ENCODE measurements at regions not wholly inside any gene's neighbourhood (a gene's known extent, or its start where the extent isn't known, plus 50 kb on each side); places are given as distances from the start of the nearest gene placed in this dataset.

DNA sequence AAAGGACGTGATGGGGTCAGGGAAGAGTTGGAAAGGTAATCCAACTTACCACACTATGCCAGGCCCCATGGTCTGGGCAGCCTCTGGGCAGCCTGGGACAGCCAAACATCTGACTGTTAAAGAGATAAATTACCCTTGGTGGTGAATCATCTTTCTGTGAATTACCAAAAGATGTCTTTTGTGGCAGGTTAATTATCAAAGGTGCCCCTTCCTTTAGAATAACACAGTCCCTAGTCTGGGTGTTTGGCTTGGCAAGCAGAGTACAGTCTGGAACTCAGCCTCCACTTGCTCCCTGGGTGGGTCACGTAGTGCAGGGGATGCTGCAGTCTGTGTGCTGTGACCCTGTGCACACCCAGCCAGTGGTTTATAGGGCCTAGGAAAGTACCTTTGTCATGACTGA lies 113.1 kb downstream of the ZNF621 start:
- no peak overlapping the region for H2BK20ac ChIP-seq (ENCODE audit: low read length)
- no peaks in the 10 kb centered on the region for H3K27me3 ChIP-seq (replicated peaks in 1 of 4; ENCODE audit: control insufficient read depth in 3 of 4, extremely low read depth in 1 of 4, insufficient read depth in 3 of 4, low read length in 3 of 4)
- no peaks in the 10 kb centered on the region; a peak in 1 of 8 replicates for H3K36me3 ChIP-seq (ENCODE audit: control insufficient read depth in 2 of 4, insufficient read depth in 4 of 4, low read length in 3 of 4)
- no peak for TF ChIP-seq YY1 (IDR thresholded peaks at IDR 0.05; ENCODE audit: low read depth, low read length)
- no peaks in the 10 kb centered on the region for H4K20me1 ChIP-seq (replicated peaks in 1 of 2; ENCODE audit: control insufficient read depth in 1 of 2, insufficient read depth in 2 of 2, low read length in 2 of 2)
- no peak overlapping the region for H3K23ac ChIP-seq (ENCODE audit: insufficient read length)
- no peak overlapping the region for H3K27ac ChIP-seq (ENCODE audit: low read depth, low read length)
- H2AFZ ChIP-seq (ENCODE audit: low read length), result no peak overlapping the region
- no peaks in the 10 kb centered on the region for H3K79me1 ChIP-seq (ENCODE audit: low read depth, low read length)
- no peak overlapping the region for H4K91ac ChIP-seq (replicated peaks; ENCODE audit: insufficient read length, low read length)
- no peaks in the 10 kb centered on the region for H3K79me2 ChIP-seq (ENCODE audit: control insufficient read depth in 1 of 2, insufficient read depth in 2 of 2, low read length in 2 of 2)
- POLR2A ChIA-PET (ENCODE audit: partially characterized antibody), result no interaction called here
- H3K18ac ChIP-seq (ENCODE audit: extremely low read depth, low read length), result no peak overlapping the region
- H2AK5ac ChIP-seq (ENCODE audit: low read depth, low read length), result no peak overlapping the region
- WGBS, 2 experiments (ENCODE audit: extremely low coverage in 1 of 2, insufficient coverage in 1 of 2, insufficient read length in 1 of 2, insufficient replicate concordance in 2 of 2, low coverage in 1 of 2, low lambda C conversion rate in 2 of 2, missing lambda C conversion rate in 1 of 2), result 75% methylated on average over 2 of the region's 2 CpGs; no CpG with 5 or more reads in 1 of the 2 experiments
- no peak overlapping the region for H4K5ac ChIP-seq (ENCODE audit: insufficient read length, low read depth, low read length)
- no peak overlapping the region for H3K56ac ChIP-seq (replicated peaks; ENCODE audit: insufficient read length, low read depth, low read length)
- 0 out of 4 replicates have a peak, but pooled peaks cover 0 to 3% of the 10 kb centered on the region in 2 experiments for H3K9me3 ChIP-seq (ENCODE audit: insufficient read depth in 2 of 2, low read depth in 1 of 2, low read length in 1 of 2)
- CTCF ChIA-PET (ENCODE audit: partially characterized antibody), result no interaction called here
- no peak overlapping the region for H2BK15ac ChIP-seq (ENCODE audit: low read length)
- no peak overlapping the region for H2BK12ac ChIP-seq (ENCODE audit: low read depth, low read length)
- no peak overlapping the region for H3K4me3 ChIP-seq (ENCODE audit: extremely low read depth in 1 of 4, insufficient read depth in 2 of 4, low read depth in 3 of 4, low read length in 4 of 4)
- no peak overlapping the region for H2BK5ac ChIP-seq (ENCODE audit: low read depth, low read length)
- no peak overlapping the region for H3K14ac ChIP-seq (ENCODE audit: insufficient read length)
- no peak overlapping the region for H3K4ac ChIP-seq (replicated peaks; ENCODE audit: insufficient read length, low read depth, low read length)
- H4K8ac ChIP-seq (ENCODE audit: extremely low read depth, insufficient read depth, low read length), result no peak overlapping the region
- H3K9ac ChIP-seq (replicated peaks in 1 of 4; ENCODE audit: extremely low read depth in 1 of 4, low read depth in 3 of 4, low read length in 3 of 4), result no peak overlapping the region
- DNase-seq (ENCODE audit: low read depth in 1 of 2, low spot score in 2 of 2), result no peak
- no peak overlapping the region for H2BK120ac ChIP-seq (replicated peaks; ENCODE audit: low read depth, low read length)
- H3K23me2 ChIP-seq (ENCODE audit: low read depth, low read length), result no peaks in the 10 kb centered on the region
- no peak overlapping the region for H3K4me2 ChIP-seq (ENCODE audit: insufficient read depth in 1 of 2, low read depth in 2 of 2, low read length in 2 of 2)
- no peak for FAIRE-seq
- no peaks in the 10 kb centered on the region for H3K4me1 ChIP-seq (replicated peaks in 1 of 4; ENCODE audit: control insufficient read depth in 3 of 4, insufficient read depth in 4 of 4, low read length in 3 of 4)
